NT2/D1 (cell line): ENCODE measurements at regions not wholly inside any gene's neighbourhood (a gene's known extent, or its start where the extent isn't known, plus 50 kb on each side); places are given as distances from the start of the nearest gene placed in this dataset.

Experiments used
- YY1 ChIP-seq: IDR thresholded peaks from 2 replicates; pipeline ENCODE4 v1.6.1; 2011; ENCODE audit not compliant: insufficient read length, insufficient read depth
- ZNF274 ChIP-seq: IDR thresholded peaks from 2 replicates; pipeline ENCODE4 v1.6.1; 2011; ENCODE audit warnings: mild to moderate bottlenecking, low read depth, low read length

DNA sequence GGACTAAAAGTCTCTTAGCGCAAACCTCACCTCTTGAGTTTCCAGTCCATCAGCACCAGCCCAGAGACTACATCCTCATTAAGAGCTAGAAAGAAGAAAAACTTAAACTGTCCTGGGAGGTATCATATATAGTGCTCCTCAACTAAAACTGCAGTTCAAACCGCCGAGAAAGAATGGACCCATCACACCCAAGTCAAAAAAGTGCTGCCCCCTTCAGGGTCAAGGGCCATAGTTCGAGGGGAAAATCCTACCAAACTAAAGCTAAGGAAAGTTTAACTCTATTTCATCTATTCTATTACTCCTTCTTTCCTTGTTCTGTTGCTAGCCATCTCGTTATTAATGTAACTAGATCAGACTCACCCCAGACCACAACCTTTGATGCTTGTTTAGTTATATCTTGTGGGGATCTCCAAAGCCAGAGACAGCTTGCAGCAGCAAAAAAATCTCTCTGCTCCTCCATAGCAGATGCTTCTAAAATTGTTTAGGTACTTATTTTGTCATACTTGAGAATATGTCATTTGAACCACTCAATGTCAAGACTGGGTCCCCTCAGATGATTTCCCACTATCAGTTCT, 134.5 kb upstream of the RMP24 start:
- TF ChIP-seq YY1, result no peak
- no peak for TF ChIP-seq ZNF274
